SJCRH30 (cell line): ENCODE measurements at regions not wholly inside any gene's neighbourhood (a gene's known extent, or its start where the extent isn't known, plus 50 kb on each side); places are given as distances from the start of the nearest gene placed in this dataset.
"Not testable (repeated sequence)": the region's sequence is repeated elsewhere in the genome, so short reads cannot be mapped to it uniquely, and the experiment has no call there.

Experiments used
- DNase-seq, 2 experiments: peaks; one replicate each; pipeline ENCODE4 v3.0.0-alpha.2; 2015 to 2020
- H3K27ac ChIP-seq: fragments of 250-450 bp; sonication (Bioruptor Pico); 2 replicates; pipeline ENCODE4 v1.5.1; 2020; ENCODE audit warnings: mild to moderate bottlenecking, moderate library complexity
- H3K27me3 ChIP-seq: fragments of 250-450 bp; sonication (Bioruptor Pico); 2 replicates; pipeline ENCODE4 v1.5.1; 2020; ENCODE audit warnings: mild to moderate bottlenecking, moderate library complexity
- H3K36me3 ChIP-seq: fragments of 250-450 bp; sonication (Bioruptor Pico); 2 replicates; pipeline ENCODE4 v1.5.1; 2020; ENCODE audit warnings: mild to moderate bottlenecking, moderate library complexity
- H3K4me1 ChIP-seq: fragments of 250-450 bp; sonication (Bioruptor Pico); 2 replicates; pipeline ENCODE4 v1.5.1; 2020; ENCODE audit warnings: mild to moderate bottlenecking, moderate library complexity
- H3K4me3 ChIP-seq: fragments of 250-450 bp; sonication (Bioruptor Pico); 2 replicates; pipeline ENCODE4 v1.5.1; 2020; ENCODE audit warnings: mild to moderate bottlenecking, moderate library complexity
- H3K9me3 ChIP-seq: fragments of 250-450 bp; sonication (Bioruptor Pico); replicated peaks from 2 replicates; pipeline ENCODE4 v1.5.1; 2020; ENCODE audit warnings: mild to moderate bottlenecking, moderate library complexity

- H3K27me3 ChIP-seq, H3K27ac ChIP-seq, H3K4me1 ChIP-seq, H3K9me3 ChIP-seq, H3K36me3 ChIP-seq, DNase-seq, H3K4me3 ChIP-seq: not testable (repeated sequence)
These were observed 55.4 kb upstream of the P3H2 start for GRCh38 chr3:190176106-190176505.

GRCh38 chr3:190175490-190175889, 54.8 kb upstream of the P3H2 start:
- no peak overlapping the region for H3K27ac ChIP-seq

GRCh38 chr3:190174471-190174870, 53.8 kb upstream of the P3H2 start:
- Histone ChIP-seq H3K36me3 (no peaks in the 10 kb centered on the region), H3K27ac (no peak overlapping the region), H3K27me3 (no peaks in the 10 kb centered on the region), H3K4me1 (no peaks in the 10 kb centered on the region), H3K4me3 (no peak overlapping the region), H3K9me3 (no peaks in the 10 kb centered on the region)
- DNase-seq, result no peak

More at GRCh38 chr3:190175490-190175889, 54.8 kb upstream of the P3H2 start:
- Histone ChIP-seq H3K9me3 (no peaks in the 10 kb centered on the region), H3K4me1 (no peaks in the 10 kb centered on the region), H3K4me3 (no peak overlapping the region), H3K36me3 (no peaks in the 10 kb centered on the region), H3K27me3 (no peaks in the 10 kb centered on the region)
- no peak for DNase-seq

- H3K9me3 ChIP-seq, result no peaks in the 10 kb centered on the region
- H3K27ac ChIP-seq, result no peak overlapping the region
- H3K4me3 ChIP-seq, result no peak overlapping the region
- H3K36me3 ChIP-seq, result no peaks in the 10 kb centered on the region
- no peak for DNase-seq
- no peaks in the 10 kb centered on the region for H3K4me1 ChIP-seq
- H3K27me3 ChIP-seq, result no peaks in the 10 kb centered on the region
These were observed 52.7 kb upstream of the P3H2 start for GRCh38 chr3:190173426-190173825.

- Histone ChIP-seq H3K27me3 (no peaks in the 10 kb centered on the region), H3K27ac (no peak overlapping the region), H3K9me3 (no peaks in the 10 kb centered on the region), H3K36me3 (no peaks in the 10 kb centered on the region), H3K4me3 (no peak overlapping the region), H3K4me1 (no peaks in the 10 kb centered on the region)
- no peak for DNase-seq
These were observed 52.1 kb upstream of the P3H2 start for GRCh38 chr3:190172751-190173150.
